ENCODE measurements at regions not wholly inside any gene's neighbourhood (a gene's known extent, or its start where the extent isn't known, plus 50 kb on each side); places are given as distances from the start of the nearest gene placed in this dataset.

- Histone ChIP-seq H3K36me3 (ENCODE audit: control insufficient read depth in 2 of 2, extremely low read depth in 1 of 2, insufficient read depth in 2 of 2, low read length in 2 of 2) (no peaks in the 10 kb centered on the region), H4K20me1 (replicated peaks; ENCODE audit: control insufficient read depth, extremely low read depth, insufficient read depth, low read length) (no peaks in the 10 kb centered on the region), H3K4me3 (replicated peaks in 1 of 3; ENCODE audit: insufficient read depth in 1 of 3, low read depth in 1 of 3, low read length in 3 of 3) (no peak overlapping the region), H3K9me3 (replicated peaks; ENCODE audit: control insufficient read depth, insufficient read depth, low read length) (no peaks in the 10 kb centered on the region), H3K4me2 (ENCODE audit: insufficient read depth, low read length) (no peak overlapping the region), H2AFZ (ENCODE audit: low read depth, low read length) (no peak overlapping the region), H3K27me3 (ENCODE audit: control insufficient read depth in 2 of 2, insufficient read depth in 2 of 2, low read length in 2 of 2) (peaks cover 0 to 2% of the 10 kb centered on the region in 2 experiments), H3K79me2 (ENCODE audit: control insufficient read depth, insufficient read depth, low read length) (no peaks in the 10 kb centered on the region), H3K27ac (ENCODE audit: insufficient read depth, low read depth, low read length) (no peak overlapping the region), H3K9ac (replicated peaks; ENCODE audit: extremely low read depth, insufficient read depth, low read length) (no peak overlapping the region), H3K9me1 (replicated peaks; ENCODE audit: control insufficient read depth, extremely low read depth, insufficient read depth, low read length) (no peaks in the 10 kb centered on the region), H3K4me1 (ENCODE audit: control insufficient read depth, extremely low read depth, insufficient read depth, low read length) (no peaks in the 10 kb centered on the region)
- dilution Hi-C loops (cut with MboI; ENCODE audit: extremely low pct_ligation_motif_present, low sequenced_read_pairs): no loop called here
- ChIA-PET POLR2A (no interaction called here), CTCF (no interaction called here)
- intact Hi-C loops (cut with micrococcal nuclease): no loop called here
- TF ChIP-seq, protein P1, sequence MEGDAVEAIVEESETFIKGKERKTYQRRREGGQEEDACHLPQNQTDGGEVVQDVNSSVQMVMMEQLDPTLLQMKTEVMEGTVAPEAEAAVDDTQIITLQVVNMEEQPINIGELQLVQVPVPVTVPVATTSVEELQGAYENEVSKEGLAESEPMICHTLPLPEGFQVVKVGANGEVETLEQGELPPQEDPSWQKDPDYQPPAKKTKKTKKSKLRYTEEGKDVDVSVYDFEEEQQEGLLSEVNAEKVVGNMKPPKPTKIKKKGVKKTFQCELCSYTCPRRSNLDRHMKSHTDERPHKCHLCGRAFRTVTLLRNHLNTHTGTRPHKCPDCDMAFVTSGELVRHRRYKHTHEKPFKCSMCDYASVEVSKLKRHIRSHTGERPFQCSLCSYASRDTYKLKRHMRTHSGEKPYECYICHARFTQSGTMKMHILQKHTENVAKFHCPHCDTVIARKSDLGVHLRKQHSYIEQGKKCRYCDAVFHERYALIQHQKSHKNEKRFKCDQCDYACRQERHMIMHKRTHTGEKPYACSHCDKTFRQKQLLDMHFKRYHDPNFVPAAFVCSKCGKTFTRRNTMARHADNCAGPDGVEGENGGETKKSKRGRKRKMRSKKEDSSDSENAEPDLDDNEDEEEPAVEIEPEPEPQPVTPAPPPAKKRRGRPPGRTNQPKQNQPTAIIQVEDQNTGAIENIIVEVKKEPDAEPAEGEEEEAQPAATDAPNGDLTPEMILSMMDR (IDR thresholded peaks at IDR 0.05; ENCODE audit: extremely low read depth in 1 of 2, insufficient read depth in 1 of 2, low read depth in 1 of 2, low read length in 2 of 2): no peak
- no peak for TF ChIP-seq POLR2A (IDR thresholded peaks at IDR 0.05; ENCODE audit: low read depth, low read length)
- BruUV-seq (replicated peaks): no TSS peak
- no peak for FAIRE-seq
- DNase-seq (ENCODE audit: low read depth, low spot score): no peak
Observed at GRCh38 chr12:94812345-94812744, 162.0 kb upstream of the TMCC3 start.

DNA sequence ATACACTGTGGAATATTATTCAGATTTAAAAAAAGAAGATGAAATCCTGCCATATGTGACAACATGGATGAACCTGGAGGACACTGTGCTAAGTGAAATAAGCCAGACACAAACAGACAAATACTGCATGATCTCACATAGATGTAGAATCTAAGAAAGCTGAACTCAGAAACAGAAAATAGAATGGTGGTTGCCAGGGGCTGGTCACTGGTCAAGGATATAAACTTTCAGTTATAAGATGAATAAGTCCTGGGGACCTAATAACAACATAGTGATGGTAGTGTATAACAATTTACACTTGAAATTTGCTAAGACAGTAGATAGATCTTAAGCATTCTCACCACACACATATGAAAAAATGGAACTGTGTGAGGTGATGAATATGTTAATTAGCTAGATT is 161.3 kb upstream of the TMCC3 start:
- Histone ChIP-seq H3K9me1 (replicated peaks; ENCODE audit: control insufficient read depth, extremely low read depth, insufficient read depth, low read length) (no peaks in the 10 kb centered on the region), H3K4me1 (ENCODE audit: control insufficient read depth, extremely low read depth, insufficient read depth, low read length) (no peaks in the 10 kb centered on the region), H3K9ac (replicated peaks; ENCODE audit: extremely low read depth, insufficient read depth, low read length) (no peak overlapping the region), H4K20me1 (replicated peaks; ENCODE audit: control insufficient read depth, extremely low read depth, insufficient read depth, low read length) (no peaks in the 10 kb centered on the region), H3K27me3 (ENCODE audit: control insufficient read depth in 2 of 2, insufficient read depth in 2 of 2, low read length in 2 of 2) (peaks cover 0 to 2% of the 10 kb centered on the region in 2 experiments), H3K9me3 (replicated peaks; ENCODE audit: control insufficient read depth, insufficient read depth, low read length) (no peaks in the 10 kb centered on the region), H3K4me2 (ENCODE audit: insufficient read depth, low read length) (no peak overlapping the region), H2AFZ (ENCODE audit: low read depth, low read length) (no peak overlapping the region), H3K79me2 (ENCODE audit: control insufficient read depth, insufficient read depth, low read length) (no peaks in the 10 kb centered on the region), H3K36me3 (ENCODE audit: control insufficient read depth in 2 of 2, extremely low read depth in 1 of 2, insufficient read depth in 2 of 2, low read length in 2 of 2) (no peaks in the 10 kb centered on the region), H3K4me3 (replicated peaks in 1 of 3; ENCODE audit: insufficient read depth in 1 of 3, low read depth in 1 of 3, low read length in 3 of 3) (no peak overlapping the region), H3K27ac (ENCODE audit: insufficient read depth, low read depth, low read length) (no peak overlapping the region)
- TF ChIP-seq POLR2A (IDR thresholded peaks at IDR 0.05; ENCODE audit: low read depth, low read length) (no peak), EZH2 (IDR thresholded peaks at IDR 0.05; ENCODE audit: borderline replicate concordance, low read depth, low read length, severe bottlenecking) (no peak), POLR2AphosphoS5 (IDR thresholded peaks at IDR 0.05; ENCODE audit: insufficient read depth, low read depth, low read length) (no peak), JUN (IDR thresholded peaks at IDR 0.05; ENCODE audit: borderline replicate concordance, insufficient read depth, insufficient read length, low read depth) (no peak), MAX (IDR thresholded peaks at IDR 0.05; ENCODE audit: insufficient read depth, insufficient read length) (no peak), GATA2 (IDR thresholded peaks at IDR 0.05; ENCODE audit: insufficient read depth, insufficient read length, low read depth, low read length) (no peak), FOS (IDR thresholded peaks at IDR 0.05; ENCODE audit: borderline replicate concordance, insufficient read depth, low read length) (no peak), MYC (IDR thresholded peaks at IDR 0.05; ENCODE audit: low read depth, low read length) (no peak)
- TF ChIP-seq, protein P1 (IDR thresholded peaks at IDR 0.05; ENCODE audit: extremely low read depth in 1 of 2, insufficient read depth in 1 of 2, low read depth in 1 of 2, low read length in 2 of 2): no peak
- dilution Hi-C loops (cut with MboI; ENCODE audit: extremely low pct_ligation_motif_present, low sequenced_read_pairs) (no loop called here), intact Hi-C loops (cut with micrococcal nuclease) (no loop called here)
- no peak for DNase-seq (ENCODE audit: low read depth, low spot score)
- POLR2A ChIA-PET: no interaction called here
- FAIRE-seq: no peak
- BruUV-seq (replicated peaks): no TSS peak
- CTCF ChIA-PET: no interaction called here
